HL-60 (cell line): ENCODE measurements at regions not wholly inside any gene's neighbourhood (a gene's known extent, or its start where the extent isn't known, plus 50 kb on each side); places are given as distances from the start of the nearest gene placed in this dataset.

ENCODE experiments used
- DNase-seq, 2 experiments: peaks; one replicate each; pipeline ENCODE4 v3.0.0-alpha.2; 2010 to 2020; ENCODE audit warnings: low read depth in 1 of 2, low spot score in 1 of 2
- H3K27ac ChIP-seq: fragments of 250-450 bp; sonication (Bioruptor Pico); replicated peaks from 2 replicates; pipeline ENCODE4 v1.5.1; 2020; ENCODE audit warnings: mild to moderate bottlenecking, moderate library complexity
- H3K27me3 ChIP-seq: fragments of 250-450 bp; sonication (Bioruptor Pico); 2 replicates; pipeline ENCODE4 v1.5.1; 2021; ENCODE audit warnings: mild to moderate bottlenecking, moderate library complexity; ENCODE audit not compliant: insufficient read depth, poor library complexity, severe bottlenecking
- H3K4me3 ChIP-seq: replicated peaks from 2 replicates; pipeline ENCODE4 v1.5.1; 2011; ENCODE audit warnings: mild to moderate bottlenecking, control low read depth, low read length; ENCODE audit not compliant: insufficient read depth
- CTCF ChIP-seq: IDR thresholded peaks from one replicate; pipeline ENCODE4 v1.5.1; 2011; ENCODE audit warnings: low read length, control low read depth, inconsistent platforms; ENCODE audit not compliant: insufficient read depth
- GABPA ChIP-seq: IDR thresholded peaks from 2 replicates; pipeline ENCODE4 v1.6.1; 2012; ENCODE audit warnings: low read depth
- POLR2AphosphoS5 ChIP-seq: IDR thresholded peaks from 2 replicates; pipeline ENCODE4 v1.6.1; 2012; ENCODE audit warnings: low read depth
- SPI1 ChIP-seq: IDR thresholded peaks from 2 replicates; pipeline ENCODE4 v1.6.1; 2012; ENCODE audit warnings: low read depth, mild to moderate bottlenecking, borderline replicate concordance
- TF ChIP-seq, protein P1 (sequence below): IDR thresholded peaks from 2 replicates; pipeline ENCODE4 v1.6.1; 2012; ENCODE audit warnings: low read depth; ENCODE audit not compliant: insufficient replicate concordance

DNA sequence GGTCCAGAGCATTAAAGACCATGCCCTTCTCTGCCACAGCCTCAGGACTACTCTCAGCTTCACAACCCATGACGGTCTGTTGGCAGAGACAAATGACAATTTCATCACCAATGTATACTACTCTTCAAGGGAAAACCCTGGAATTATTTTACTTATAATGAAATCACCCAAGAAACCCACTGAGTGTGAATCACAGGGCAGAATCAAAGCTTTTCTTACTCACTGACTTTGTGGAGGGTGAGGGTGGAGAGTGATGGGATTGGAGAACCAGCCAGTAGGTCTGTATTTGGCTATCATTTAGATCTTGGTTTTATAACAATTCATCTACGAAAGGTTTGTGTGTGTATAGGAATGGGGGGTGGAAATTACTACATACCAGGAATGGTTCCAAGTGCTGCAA lies 442.6 kb downstream of the SHISA9 start:
- H3K27me3 ChIP-seq, result no peaks in the 10 kb centered on the region
- TF ChIP-seq POLR2AphosphoS5 (no peak), CTCF (no peak), GABPA (no peak)
- TF ChIP-seq, protein P1, sequence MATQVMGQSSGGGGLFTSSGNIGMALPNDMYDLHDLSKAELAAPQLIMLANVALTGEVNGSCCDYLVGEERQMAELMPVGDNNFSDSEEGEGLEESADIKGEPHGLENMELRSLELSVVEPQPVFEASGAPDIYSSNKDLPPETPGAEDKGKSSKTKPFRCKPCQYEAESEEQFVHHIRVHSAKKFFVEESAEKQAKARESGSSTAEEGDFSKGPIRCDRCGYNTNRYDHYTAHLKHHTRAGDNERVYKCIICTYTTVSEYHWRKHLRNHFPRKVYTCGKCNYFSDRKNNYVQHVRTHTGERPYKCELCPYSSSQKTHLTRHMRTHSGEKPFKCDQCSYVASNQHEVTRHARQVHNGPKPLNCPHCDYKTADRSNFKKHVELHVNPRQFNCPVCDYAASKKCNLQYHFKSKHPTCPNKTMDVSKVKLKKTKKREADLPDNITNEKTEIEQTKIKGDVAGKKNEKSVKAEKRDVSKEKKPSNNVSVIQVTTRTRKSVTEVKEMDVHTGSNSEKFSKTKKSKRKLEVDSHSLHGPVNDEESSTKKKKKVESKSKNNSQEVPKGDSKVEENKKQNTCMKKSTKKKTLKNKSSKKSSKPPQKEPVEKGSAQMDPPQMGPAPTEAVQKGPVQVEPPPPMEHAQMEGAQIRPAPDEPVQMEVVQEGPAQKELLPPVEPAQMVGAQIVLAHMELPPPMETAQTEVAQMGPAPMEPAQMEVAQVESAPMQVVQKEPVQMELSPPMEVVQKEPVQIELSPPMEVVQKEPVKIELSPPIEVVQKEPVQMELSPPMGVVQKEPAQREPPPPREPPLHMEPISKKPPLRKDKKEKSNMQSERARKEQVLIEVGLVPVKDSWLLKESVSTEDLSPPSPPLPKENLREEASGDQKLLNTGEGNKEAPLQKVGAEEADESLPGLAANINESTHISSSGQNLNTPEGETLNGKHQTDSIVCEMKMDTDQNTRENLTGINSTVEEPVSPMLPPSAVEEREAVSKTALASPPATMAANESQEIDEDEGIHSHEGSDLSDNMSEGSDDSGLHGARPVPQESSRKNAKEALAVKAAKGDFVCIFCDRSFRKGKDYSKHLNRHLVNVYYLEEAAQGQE, result no peak
- no peak overlapping the region for H3K4me3 ChIP-seq
- DNase-seq, result no peak
- no peak overlapping the region for H3K27ac ChIP-seq

- DNase-seq, result no peak
- TF ChIP-seq, protein P1, result no peak
- Histone ChIP-seq H3K27ac (no peak overlapping the region), H3K4me3 (no peak overlapping the region), H3K27me3 (no peaks in the 10 kb centered on the region)
Measured at GRCh38 chr16:13348416-13348815, 447.0 kb downstream of the SHISA9 start.

GRCh38 chr16:13350000-13350399 lies 448.6 kb downstream of the SHISA9 start:
- no peak overlapping the region for H3K4me3 ChIP-seq
- TF ChIP-seq GABPA (no peak), CTCF (no peak), POLR2AphosphoS5 (no peak)
- TF ChIP-seq, protein P1, result no peak
- no peak overlapping the region for H3K27ac ChIP-seq
- H3K27me3 ChIP-seq, result no peaks in the 10 kb centered on the region
- DNase-seq, result no peak

DNA sequence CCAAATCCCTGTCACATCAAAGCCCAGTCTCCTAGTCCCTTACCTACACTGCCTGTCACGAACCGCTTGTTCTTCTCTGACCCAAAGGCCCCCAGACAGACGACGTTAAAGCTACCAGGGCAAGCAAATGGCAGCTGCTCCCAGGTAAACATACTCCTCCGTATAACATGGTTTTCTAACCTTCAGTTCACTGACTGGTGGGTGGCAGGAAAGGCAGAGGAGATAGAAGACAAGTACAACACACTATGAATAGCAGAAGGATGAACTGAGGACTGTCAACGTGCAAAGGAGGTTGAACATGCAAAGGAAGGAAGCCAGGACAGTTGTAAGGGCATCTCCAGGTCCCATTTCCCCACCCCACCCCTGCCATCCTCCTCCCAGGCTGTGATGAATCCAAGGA lies 449.8 kb downstream of the SHISA9 start:
- Histone ChIP-seq H3K4me3 (no peak overlapping the region), H3K27me3 (no peaks in the 10 kb centered on the region), H3K27ac (no peak overlapping the region)
- DNase-seq, result no peak
- no peak for TF ChIP-seq POLR2AphosphoS5
- no peak for TF ChIP-seq GABPA
- TF ChIP-seq CTCF, result no peak
- TF ChIP-seq SPI1, result no peak
- TF ChIP-seq, protein P1, result no peak
